SU-DHL-6 (cell line): ENCODE measurements at regions not wholly inside any gene's neighbourhood (a gene's known extent, or its start where the extent isn't known, plus 50 kb on each side); places are given as distances from the start of the nearest gene placed in this dataset.

Source experiments
- EZH2phosphoT487 ChIP-seq: fragments of 200-600 bp; sonication (generic), shearing (Covaris generic); conservative IDR thresholded peaks from 2 replicates; pipeline ENCODE4 v1.6.1; 2018; ENCODE audit warnings: mild to moderate bottlenecking, antibody characterized with exemption, low read length, moderate library complexity, mixed read lengths
- TF ChIP-seq, protein P1 (sequence below): fragments of 200-600 bp; sonication (generic); IDR thresholded peaks from one replicate; pipeline ENCODE4 v1.5.1; 2017; ENCODE audit warnings: antibody characterized with exemption, mild to moderate bottlenecking, low read length, moderate library complexity; ENCODE audit not compliant: insufficient read depth, poor library complexity, severe bottlenecking

- TF ChIP-seq, protein P1, sequence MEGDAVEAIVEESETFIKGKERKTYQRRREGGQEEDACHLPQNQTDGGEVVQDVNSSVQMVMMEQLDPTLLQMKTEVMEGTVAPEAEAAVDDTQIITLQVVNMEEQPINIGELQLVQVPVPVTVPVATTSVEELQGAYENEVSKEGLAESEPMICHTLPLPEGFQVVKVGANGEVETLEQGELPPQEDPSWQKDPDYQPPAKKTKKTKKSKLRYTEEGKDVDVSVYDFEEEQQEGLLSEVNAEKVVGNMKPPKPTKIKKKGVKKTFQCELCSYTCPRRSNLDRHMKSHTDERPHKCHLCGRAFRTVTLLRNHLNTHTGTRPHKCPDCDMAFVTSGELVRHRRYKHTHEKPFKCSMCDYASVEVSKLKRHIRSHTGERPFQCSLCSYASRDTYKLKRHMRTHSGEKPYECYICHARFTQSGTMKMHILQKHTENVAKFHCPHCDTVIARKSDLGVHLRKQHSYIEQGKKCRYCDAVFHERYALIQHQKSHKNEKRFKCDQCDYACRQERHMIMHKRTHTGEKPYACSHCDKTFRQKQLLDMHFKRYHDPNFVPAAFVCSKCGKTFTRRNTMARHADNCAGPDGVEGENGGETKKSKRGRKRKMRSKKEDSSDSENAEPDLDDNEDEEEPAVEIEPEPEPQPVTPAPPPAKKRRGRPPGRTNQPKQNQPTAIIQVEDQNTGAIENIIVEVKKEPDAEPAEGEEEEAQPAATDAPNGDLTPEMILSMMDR: no peak
- no peak for TF ChIP-seq EZH2phosphoT487
Measured at GRCh38 chrX:17299206-17299605, 75.8 kb upstream of the NHS start.
